ENCODE measurements at regions not wholly inside any gene's neighbourhood (a gene's known extent, or its start where the extent isn't known, plus 50 kb on each side); places are given as distances from the start of the nearest gene placed in this dataset.

DNA sequence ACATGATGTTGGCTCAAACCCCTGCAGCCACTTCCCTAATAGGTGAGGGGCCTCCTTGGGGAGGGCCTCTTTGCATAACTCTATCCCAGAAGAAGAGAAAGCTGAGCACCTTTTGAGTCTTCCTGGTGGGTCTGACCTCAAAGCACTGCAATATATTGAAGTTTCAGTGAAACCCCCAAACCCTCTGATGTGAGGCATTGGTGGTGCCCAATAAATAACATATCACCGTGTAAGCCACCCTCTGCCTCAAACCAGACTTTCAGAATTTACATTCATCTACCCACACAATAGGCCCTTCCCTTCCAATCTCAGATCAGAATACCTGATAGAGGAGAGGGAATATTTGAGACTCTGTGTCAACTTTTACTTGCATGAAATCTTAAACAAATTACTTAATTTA lies 142.8 kb upstream of the STK17B start:
- TF ChIP-seq, protein P1, sequence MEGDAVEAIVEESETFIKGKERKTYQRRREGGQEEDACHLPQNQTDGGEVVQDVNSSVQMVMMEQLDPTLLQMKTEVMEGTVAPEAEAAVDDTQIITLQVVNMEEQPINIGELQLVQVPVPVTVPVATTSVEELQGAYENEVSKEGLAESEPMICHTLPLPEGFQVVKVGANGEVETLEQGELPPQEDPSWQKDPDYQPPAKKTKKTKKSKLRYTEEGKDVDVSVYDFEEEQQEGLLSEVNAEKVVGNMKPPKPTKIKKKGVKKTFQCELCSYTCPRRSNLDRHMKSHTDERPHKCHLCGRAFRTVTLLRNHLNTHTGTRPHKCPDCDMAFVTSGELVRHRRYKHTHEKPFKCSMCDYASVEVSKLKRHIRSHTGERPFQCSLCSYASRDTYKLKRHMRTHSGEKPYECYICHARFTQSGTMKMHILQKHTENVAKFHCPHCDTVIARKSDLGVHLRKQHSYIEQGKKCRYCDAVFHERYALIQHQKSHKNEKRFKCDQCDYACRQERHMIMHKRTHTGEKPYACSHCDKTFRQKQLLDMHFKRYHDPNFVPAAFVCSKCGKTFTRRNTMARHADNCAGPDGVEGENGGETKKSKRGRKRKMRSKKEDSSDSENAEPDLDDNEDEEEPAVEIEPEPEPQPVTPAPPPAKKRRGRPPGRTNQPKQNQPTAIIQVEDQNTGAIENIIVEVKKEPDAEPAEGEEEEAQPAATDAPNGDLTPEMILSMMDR (IDR thresholded peaks at IDR 0.05), result no peak
- no peak for TF ChIP-seq POLR2A (IDR thresholded peaks at IDR 0.05)

Measured in ovary (tissue), 3 donors.